ENCODE measurements at regions not wholly inside any gene's neighbourhood (a gene's known extent, or its start where the extent isn't known, plus 50 kb on each side); places are given as distances from the start of the nearest gene placed in this dataset.

GRCh38 chr10:90642136-90642535 is 215.7 kb downstream of the HTR7 start:
- ChIA-PET CTCF (interaction anchor here (2.1 kb wide), 1 partner anchor 10 kb away, joined by 6 read pairs; no protein-coding TSS in a partner anchor), POLR2A (no interaction called here)
- TF ChIP-seq GTF2I (CRISPR knock-in tag; conservative IDR thresholded peaks at IDR 0.05): no peak
- no peak for TF ChIP-seq EMX1 (CRISPR knock-in tag; IDR thresholded peaks at IDR 0.05)
- TF ChIP-seq ZNF512 (CRISPR knock-in tag; IDR thresholded peaks at IDR 0.05; ENCODE audit: borderline replicate concordance): no peak
- Mint-ChIP-seq H3K9me3 (peaks cover 11% of the 10 kb centered on the region), H3K4me1 (peaks cover 29% of the 10 kb centered on the region), H3K36me3 (peaks cover 11% of the 10 kb centered on the region), H3K27ac (no peak overlapping the region), H3K4me3 (no peak overlapping the region), H3K27me3 (ENCODE audit: low read depth) (no peaks in the 10 kb centered on the region)
- ATAC-seq (no peak), DNase-seq (ENCODE audit: low spot score) (no peak)

- DNase-seq (ENCODE audit: low spot score): no peak
- ChIA-PET POLR2A (no interaction called here), CTCF (interaction anchor here (2.1 kb wide), 1 partner anchor 10 kb away, joined by 6 read pairs; no protein-coding TSS in a partner anchor)
- ATAC-seq: no peak
- Mint-ChIP-seq H3K9me3 (peaks cover 11% of the 10 kb centered on the region), H3K36me3 (peaks cover 11% of the 10 kb centered on the region), H3K4me3 (no peak overlapping the region), H3K4me1 (peaks cover 26% of the 10 kb centered on the region), H3K27me3 (ENCODE audit: low read depth) (no peaks in the 10 kb centered on the region), H3K27ac (no peak overlapping the region)
- TF ChIP-seq MXD4 (CRISPR knock-in tag; IDR thresholded peaks at IDR 0.05; ENCODE audit: borderline replicate concordance) (no peak), OVOL2 (CRISPR knock-in tag; IDR thresholded peaks at IDR 0.05; ENCODE audit: borderline replicate concordance) (no peak), HMGXB4 (CRISPR knock-in tag; IDR thresholded peaks at IDR 0.05) (no peak)
These were observed 215.2 kb downstream of the HTR7 start for GRCh38 chr10:90642650-90643049.

- Mint-ChIP-seq H3K4me3 (no peak overlapping the region), H3K9me3 (peaks cover 6% of the 10 kb centered on the region), H3K27me3 (ENCODE audit: low read depth) (no peaks in the 10 kb centered on the region), H3K36me3 (peaks cover 2% of the 10 kb centered on the region), H3K27ac (no peak overlapping the region), H3K4me1 (peaks cover 18% of the 10 kb centered on the region)
- DNase-seq (ENCODE audit: low spot score) (no peak), ATAC-seq (no peak)
- CTCF ChIA-PET: no interaction called here
- POLR2A ChIA-PET: no interaction called here
- TF ChIP-seq FOXP1 (CRISPR knock-in tag; IDR thresholded peaks at IDR 0.05; ENCODE audit: borderline replicate concordance) (no peak), ATF1 (CRISPR knock-in tag; IDR thresholded peaks at IDR 0.05) (no peak), IRF1 (CRISPR knock-in tag; IDR thresholded peaks at IDR 0.05) (no peak), ZNF416 (CRISPR knock-in tag; IDR thresholded peaks at IDR 0.05) (no peak), ZNF396 (CRISPR knock-in tag; IDR thresholded peaks at IDR 0.05; ENCODE audit: borderline replicate concordance) (no peak), SMAD3 (CRISPR knock-in tag; IDR thresholded peaks at IDR 0.05; ENCODE audit: borderline replicate concordance) (no peak), PREB (CRISPR knock-in tag; IDR thresholded peaks at IDR 0.05; ENCODE audit: borderline replicate concordance) (no peak), JUN (CRISPR knock-in tag; IDR thresholded peaks at IDR 0.05) (no peak), MAX (CRISPR knock-in tag; IDR thresholded peaks at IDR 0.05) (no peak), ERG (CRISPR knock-in tag; IDR thresholded peaks at IDR 0.05) (no peak), NR2C2 (CRISPR knock-in tag; IDR thresholded peaks at IDR 0.05) (no peak), ZNF425 (CRISPR knock-in tag; conservative IDR thresholded peaks at IDR 0.05) (no peak), ELF4 (CRISPR knock-in tag; IDR thresholded peaks at IDR 0.05; ENCODE audit: low read depth) (no peak), ESRRA (CRISPR knock-in tag; IDR thresholded peaks at IDR 0.05; ENCODE audit: borderline replicate concordance) (no peak), SOX15 (CRISPR knock-in tag; IDR thresholded peaks at IDR 0.05) (no peak), ZMAT4 (CRISPR knock-in tag; IDR thresholded peaks at IDR 0.05) (no peak), KAT7 (CRISPR knock-in tag; IDR thresholded peaks at IDR 0.05; ENCODE audit: borderline replicate concordance) (no peak)
These were observed 213.7 kb downstream of the HTR7 start for GRCh38 chr10:90644165-90644564.

All from WTC11 (cell line).